ENCODE measurements at regions not wholly inside any gene's neighbourhood (a gene's known extent, or its start where the extent isn't known, plus 50 kb on each side); places are given as distances from the start of the nearest gene placed in this dataset.

DNA sequence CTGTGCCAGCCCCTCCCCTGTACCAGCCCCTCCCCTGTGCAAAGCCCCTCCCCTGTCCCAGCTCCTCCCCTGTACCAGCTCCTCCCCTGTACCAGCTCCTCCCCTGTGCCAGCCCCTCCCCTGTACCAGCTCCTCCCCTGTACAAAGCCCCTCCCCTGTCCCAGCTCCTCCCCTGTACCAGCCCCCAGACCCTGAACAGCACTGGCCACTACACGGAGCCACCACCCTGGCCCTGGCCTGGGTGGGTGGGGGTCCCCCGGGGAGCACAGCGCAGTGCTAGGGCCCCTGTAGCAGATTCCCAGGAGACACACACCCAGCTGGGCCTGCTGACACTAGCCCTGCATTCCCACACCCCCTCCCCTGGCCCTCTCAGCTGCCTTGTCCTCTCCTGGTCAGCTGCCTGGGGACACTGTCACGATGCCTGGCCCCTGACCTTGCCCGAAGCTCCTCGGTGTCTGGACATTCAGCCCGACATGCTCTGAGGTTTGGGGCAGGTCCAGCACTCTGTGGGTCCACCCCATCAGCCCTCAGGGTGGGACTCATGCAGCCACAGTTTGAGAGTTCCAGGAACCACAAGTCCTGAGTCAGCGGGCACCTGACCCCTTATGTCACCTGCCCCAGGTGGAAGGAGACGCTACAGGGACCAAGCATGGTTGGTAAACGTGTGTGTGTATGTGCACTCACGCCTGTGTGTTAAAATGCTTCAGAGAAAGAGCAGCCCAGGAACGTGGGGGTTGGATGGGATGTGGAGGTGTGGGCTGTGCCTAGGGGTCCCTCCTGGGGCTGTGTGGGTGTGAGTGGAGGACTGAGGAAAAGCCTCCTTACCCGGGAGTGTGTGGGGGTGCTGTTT, 114.2 kb downstream of the METRNL start:
- no peak overlapping the region for H3K27ac ChIP-seq (ENCODE audit: poor library complexity, severe bottlenecking)
- 0 out of 3 replicates have a peak, but pooled peaks have one; percentile 15 for ATAC-seq (ENCODE audit: low read depth)

DNA sequence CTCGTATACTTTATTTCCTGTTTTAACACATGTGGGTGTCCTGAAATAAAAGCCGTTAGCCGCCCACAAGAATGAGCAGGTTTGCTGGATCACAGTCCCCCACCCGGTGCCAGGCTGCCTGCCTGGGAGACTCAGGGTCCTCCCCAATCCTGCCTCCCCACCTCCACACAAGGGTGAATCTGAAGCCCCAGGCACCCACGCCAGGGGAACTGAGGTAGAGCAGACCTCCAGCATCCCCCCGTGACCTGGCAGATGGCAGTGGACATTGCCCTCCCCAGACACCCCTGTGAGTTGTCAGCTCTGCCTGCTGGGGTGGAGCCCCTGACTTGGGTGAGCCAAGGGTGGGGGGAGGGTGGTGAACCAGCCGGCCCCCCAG, 114.8 kb downstream of the METRNL start:
- no peaks in the 10 kb centered on the region for H3K27me3 ChIP-seq (ENCODE audit: insufficient read depth, poor library complexity, severe bottlenecking)
- H3K36me3 ChIP-seq (ENCODE audit: low read depth) = no peaks in the 10 kb centered on the region
- no peaks in the 10 kb centered on the region for H3K9me3 ChIP-seq (ENCODE audit: severe bottlenecking)
- ATAC-seq (ENCODE audit: low read depth) = no peak
- no peaks in the 10 kb centered on the region for H3K4me1 ChIP-seq (ENCODE audit: insufficient read depth, poor library complexity, severe bottlenecking)
- TF ChIP-seq, protein P1, sequence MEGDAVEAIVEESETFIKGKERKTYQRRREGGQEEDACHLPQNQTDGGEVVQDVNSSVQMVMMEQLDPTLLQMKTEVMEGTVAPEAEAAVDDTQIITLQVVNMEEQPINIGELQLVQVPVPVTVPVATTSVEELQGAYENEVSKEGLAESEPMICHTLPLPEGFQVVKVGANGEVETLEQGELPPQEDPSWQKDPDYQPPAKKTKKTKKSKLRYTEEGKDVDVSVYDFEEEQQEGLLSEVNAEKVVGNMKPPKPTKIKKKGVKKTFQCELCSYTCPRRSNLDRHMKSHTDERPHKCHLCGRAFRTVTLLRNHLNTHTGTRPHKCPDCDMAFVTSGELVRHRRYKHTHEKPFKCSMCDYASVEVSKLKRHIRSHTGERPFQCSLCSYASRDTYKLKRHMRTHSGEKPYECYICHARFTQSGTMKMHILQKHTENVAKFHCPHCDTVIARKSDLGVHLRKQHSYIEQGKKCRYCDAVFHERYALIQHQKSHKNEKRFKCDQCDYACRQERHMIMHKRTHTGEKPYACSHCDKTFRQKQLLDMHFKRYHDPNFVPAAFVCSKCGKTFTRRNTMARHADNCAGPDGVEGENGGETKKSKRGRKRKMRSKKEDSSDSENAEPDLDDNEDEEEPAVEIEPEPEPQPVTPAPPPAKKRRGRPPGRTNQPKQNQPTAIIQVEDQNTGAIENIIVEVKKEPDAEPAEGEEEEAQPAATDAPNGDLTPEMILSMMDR (IDR thresholded peaks at IDR 0.05; ENCODE audit: poor library complexity, severe bottlenecking) = no peak
- no peak overlapping the region for H3K4me3 ChIP-seq (ENCODE audit: severe bottlenecking)
- peak; percentile 56 for DNase-seq (ENCODE audit: low spot score)
- H3K27ac ChIP-seq (ENCODE audit: poor library complexity, severe bottlenecking) = no peak overlapping the region

More for the DNA sequence above, 114.2 kb downstream of the METRNL start:
- H3K9me3 ChIP-seq (ENCODE audit: severe bottlenecking) = no peaks in the 10 kb centered on the region
- H3K36me3 ChIP-seq (ENCODE audit: low read depth) = no peaks in the 10 kb centered on the region
- no peaks in the 10 kb centered on the region for H3K27me3 ChIP-seq (ENCODE audit: insufficient read depth, poor library complexity, severe bottlenecking)
- DNase-seq (ENCODE audit: low spot score) = peak; percentile 29
- TF ChIP-seq, protein P1 (IDR thresholded peaks at IDR 0.05; ENCODE audit: poor library complexity, severe bottlenecking) = no peak
- H3K4me3 ChIP-seq (ENCODE audit: severe bottlenecking) = no peak overlapping the region
- H3K4me1 ChIP-seq (ENCODE audit: insufficient read depth, poor library complexity, severe bottlenecking) = no peaks in the 10 kb centered on the region

DNA sequence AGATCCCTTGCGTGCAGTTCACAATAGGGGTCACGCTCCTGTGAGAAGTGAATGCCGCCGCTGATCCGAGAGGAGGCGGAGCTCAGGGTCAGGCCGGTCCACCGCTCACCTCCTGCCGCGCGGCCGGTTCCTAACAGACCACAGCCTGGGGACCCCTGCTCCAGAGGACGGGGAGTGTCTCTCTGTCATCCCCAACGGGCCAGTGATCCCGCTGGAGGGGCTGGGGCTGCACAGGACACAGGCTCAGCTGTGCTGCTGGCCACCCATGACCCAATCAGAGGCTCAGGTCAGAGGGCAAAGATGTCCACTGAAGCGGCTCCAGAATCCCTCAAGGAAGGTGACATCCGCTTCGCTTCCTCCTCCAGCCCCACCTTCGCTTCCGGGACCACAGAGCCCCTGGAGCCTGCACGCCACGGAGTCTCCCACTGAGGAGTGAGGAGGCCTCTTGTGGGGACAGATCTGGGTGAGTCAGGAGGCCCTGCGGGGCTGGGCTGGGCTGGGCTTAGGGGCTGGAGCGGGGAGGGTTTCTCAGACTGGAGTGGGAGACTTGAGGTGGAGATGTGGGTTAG, 115.4 kb downstream of the METRNL start:
- TF ChIP-seq, protein P1 (IDR thresholded peaks at IDR 0.05; ENCODE audit: poor library complexity, severe bottlenecking) = no peak
- no peaks in the 10 kb centered on the region for H3K36me3 ChIP-seq (ENCODE audit: low read depth)
- no peaks in the 10 kb centered on the region for H3K4me1 ChIP-seq (ENCODE audit: insufficient read depth, poor library complexity, severe bottlenecking)
- no peak overlapping the region for H3K27ac ChIP-seq (ENCODE audit: poor library complexity, severe bottlenecking)
- DNase-seq (ENCODE audit: low spot score) = peak; percentile 58
- H3K4me3 ChIP-seq (ENCODE audit: severe bottlenecking) = no peak overlapping the region
- 0 out of 3 replicates have a peak, but pooled peaks have one; percentile 12 for ATAC-seq (ENCODE audit: low read depth)
- no peaks in the 10 kb centered on the region for H3K9me3 ChIP-seq (ENCODE audit: severe bottlenecking)
- no peaks in the 10 kb centered on the region for H3K27me3 ChIP-seq (ENCODE audit: insufficient read depth, poor library complexity, severe bottlenecking)

DNA sequence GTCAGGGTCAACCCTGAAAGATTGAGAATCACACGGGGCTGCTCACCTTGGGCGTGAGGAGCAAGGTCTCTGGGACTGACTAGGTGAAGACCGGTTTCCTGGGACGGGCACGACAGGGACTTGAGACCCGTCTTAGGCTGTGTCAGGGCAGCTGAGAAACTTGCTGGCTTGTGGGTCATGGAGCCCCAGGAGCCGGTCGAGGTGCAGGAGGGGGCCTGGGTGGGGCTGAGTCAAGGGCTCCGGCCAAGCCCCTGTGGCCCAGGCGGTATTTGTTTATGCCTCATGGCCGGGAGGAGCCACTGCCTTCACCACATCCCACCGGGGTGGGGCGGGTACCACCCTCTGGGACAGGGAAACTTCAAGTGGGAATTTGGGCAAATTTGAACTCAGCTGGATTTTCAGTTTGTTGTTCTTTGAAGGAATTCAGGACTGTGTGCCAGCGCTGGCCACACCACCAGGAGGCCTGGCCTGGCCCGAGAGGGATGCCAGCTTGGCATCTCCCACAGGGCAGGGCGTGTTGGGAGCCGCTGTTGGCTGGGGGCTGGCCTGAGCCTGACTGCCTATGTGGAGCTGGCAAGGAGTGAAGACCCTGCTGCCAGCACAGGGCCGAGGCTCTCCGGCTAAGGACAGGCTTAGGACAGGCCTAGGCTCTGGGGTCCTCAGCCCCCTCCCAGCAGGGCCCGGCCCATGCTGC, 116.1 kb downstream of the METRNL start:
- TF ChIP-seq, protein P1 (IDR thresholded peaks at IDR 0.05; ENCODE audit: poor library complexity, severe bottlenecking) = no peak
- Histone ChIP-seq H3K27me3 (ENCODE audit: insufficient read depth, poor library complexity, severe bottlenecking) (no peaks in the 10 kb centered on the region), H3K27ac (ENCODE audit: poor library complexity, severe bottlenecking) (no peak overlapping the region), H3K4me3 (ENCODE audit: severe bottlenecking) (no peak overlapping the region), H3K36me3 (ENCODE audit: low read depth) (no peaks in the 10 kb centered on the region), H3K4me1 (ENCODE audit: insufficient read depth, poor library complexity, severe bottlenecking) (no peaks in the 10 kb centered on the region), H3K9me3 (ENCODE audit: severe bottlenecking) (no peaks in the 10 kb centered on the region)
- peak; percentile 58; the same call in 2 of the 3 replicates for ATAC-seq (ENCODE audit: low read depth)
- peak; percentile 48 for DNase-seq (ENCODE audit: low spot score)
